Large intestine (tissue), 3 donors: ENCODE measurements at regions not wholly inside any gene's neighbourhood (a gene's known extent, or its start where the extent isn't known, plus 50 kb on each side); places are given as distances from the start of the nearest gene placed in this dataset.

Experiments
- DNase-seq, 2 donors: peaks; one replicate each; pipeline versions ENCODE4 v3.0.0 to v3.0.0-alpha.2; 2013
- H3K27ac ChIP-seq: one replicate; pipeline ENCODE4 v1.5.1; 2013; ENCODE audit warnings: low read length
- H3K27me3 ChIP-seq: 2 replicates; pipeline ENCODE4 v1.6.1; 2013; ENCODE audit warnings: low read length; ENCODE audit not compliant: control insufficient read depth, insufficient read depth
- H3K36me3 ChIP-seq: 2 replicates; pipeline ENCODE4 v1.6.1; 2013; ENCODE audit warnings: low read length; ENCODE audit not compliant: control insufficient read depth, insufficient read depth
- H3K4me1 ChIP-seq: one replicate; pipeline ENCODE4 v1.6.1; 2013; ENCODE audit warnings: low read length; ENCODE audit not compliant: control insufficient read depth, insufficient read depth
- H3K4me3 ChIP-seq: one replicate; pipeline ENCODE4 v1.5.1; 2013; ENCODE audit warnings: low read length
- H3K9me3 ChIP-seq: one replicate; pipeline ENCODE4 v1.6.1; 2013; ENCODE audit warnings: mild to moderate bottlenecking, low read depth, low read length, moderate library complexity; ENCODE audit not compliant: control insufficient read depth
- WGBS: methylation state at CpG from one replicate; pipeline ENCODE4 v1.1.5; 2013; ENCODE audit warnings: low lambda C conversion rate; ENCODE audit not compliant: insufficient coverage; 5-methylcytosine and 5-hydroxymethylcytosine counted together

GRCh38 chr14:65249471-65250161, 147.3 kb upstream of the MAX start:
- Histone ChIP-seq H3K27me3 (no peaks in the 10 kb centered on the region), H3K27ac (no peak overlapping the region)
- no CpG with 5 or more reads among the region's 5 CpGs for WGBS

GRCh38 chr14:65250162-65250495, 147.8 kb upstream of the MAX start:
- Histone ChIP-seq H3K36me3 (no peaks in the 10 kb centered on the region), H3K27me3 (no peaks in the 10 kb centered on the region), H3K4me3 (no peak overlapping the region), H3K9me3 (no peaks in the 10 kb centered on the region), H3K27ac (no peak overlapping the region), H3K4me1 (peaks cover 19% of the 10 kb centered on the region)
- no CpG with 5 or more reads among the region's 2 CpGs for WGBS
- no peak for DNase-seq

More at GRCh38 chr14:65249471-65250161, 147.3 kb upstream of the MAX start:
- DNase-seq, result no peak
- H3K4me1 ChIP-seq, result peaks cover 15% of the 10 kb centered on the region
- H3K36me3 ChIP-seq, result no peaks in the 10 kb centered on the region
- no peaks in the 10 kb centered on the region for H3K9me3 ChIP-seq
- H3K4me3 ChIP-seq, result no peak overlapping the region

- no peaks in the 10 kb centered on the region for H3K9me3 ChIP-seq
- H3K27ac ChIP-seq, result no peak overlapping the region
- H3K27me3 ChIP-seq, result no peaks in the 10 kb centered on the region
- H3K4me3 ChIP-seq, result no peak overlapping the region
- DNase-seq, result peak in 1 of 2 donors; percentile 7
- H3K4me1 ChIP-seq, result peaks cover 17% of the 10 kb centered on the region
- WGBS, result no CpG with 5 or more reads among the region's 1 CpG
- H3K36me3 ChIP-seq, result no peaks in the 10 kb centered on the region
Observed at GRCh38 chr14:65251213-65251612, 148.9 kb upstream of the MAX start.

DNA sequence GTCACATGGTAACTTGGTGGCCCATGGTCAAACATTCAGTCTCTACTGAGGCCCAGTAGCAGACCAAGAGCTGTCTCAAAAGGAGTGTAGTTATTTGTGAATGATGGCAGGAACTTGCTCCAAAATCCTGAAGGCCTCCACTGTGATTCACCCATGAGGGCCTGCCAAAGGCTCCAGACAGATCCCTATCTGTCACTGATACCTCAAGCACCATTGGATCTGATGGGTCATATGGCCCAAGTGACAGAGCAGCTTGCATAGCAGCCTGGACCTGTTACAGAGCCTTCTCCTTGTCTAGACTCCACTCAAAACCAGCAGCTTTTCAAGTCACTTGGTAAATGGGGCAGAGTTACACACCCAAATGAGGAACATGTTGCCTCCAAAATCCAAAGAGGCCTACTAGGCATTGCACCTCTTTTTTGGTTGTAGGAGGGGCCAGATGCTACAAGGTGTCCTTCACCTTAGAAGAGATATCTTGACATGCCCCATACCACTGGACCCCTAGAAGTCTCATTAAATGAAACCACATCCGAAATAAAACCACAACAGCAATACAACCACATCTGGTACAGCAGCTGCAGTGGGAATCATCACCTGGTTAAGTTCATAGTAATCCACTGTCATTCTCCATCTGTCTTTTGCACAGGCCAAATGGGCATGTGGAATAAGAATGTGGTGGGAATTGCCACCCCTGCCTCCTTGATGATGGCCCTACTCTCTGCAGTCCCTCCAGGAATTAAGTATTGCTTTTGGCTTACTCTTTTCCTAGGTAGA, 150.4 kb upstream of the MAX start:
- H3K4me1 ChIP-seq, result peaks cover 30% of the 10 kb centered on the region
- H3K4me3 ChIP-seq, result no peak overlapping the region
- H3K9me3 ChIP-seq, result no peaks in the 10 kb centered on the region
- H3K27me3 ChIP-seq, result no peaks in the 10 kb centered on the region
- WGBS, result no CpG with 5 or more reads among the region's 1 CpG
- H3K27ac ChIP-seq, result no peak overlapping the region
- DNase-seq, result no peak
- H3K36me3 ChIP-seq, result no peaks in the 10 kb centered on the region

- peaks cover 13% of the 10 kb centered on the region for H3K9me3 ChIP-seq
- H3K27me3 ChIP-seq, result no peaks in the 10 kb centered on the region
- peak in 1 of 2 donors; percentile 67 for DNase-seq
- H3K27ac ChIP-seq, result peak overlapping the region; percentile 91
- no peaks in the 10 kb centered on the region for H3K36me3 ChIP-seq
- peaks cover 33% of the 10 kb centered on the region for H3K4me1 ChIP-seq
- WGBS, result no CpG with 5 or more reads among the region's 5 CpGs
- H3K4me3 ChIP-seq, result no peak overlapping the region
Observed at GRCh38 chr14:65255029-65255545, 152.8 kb upstream of the MAX start.

DNA sequence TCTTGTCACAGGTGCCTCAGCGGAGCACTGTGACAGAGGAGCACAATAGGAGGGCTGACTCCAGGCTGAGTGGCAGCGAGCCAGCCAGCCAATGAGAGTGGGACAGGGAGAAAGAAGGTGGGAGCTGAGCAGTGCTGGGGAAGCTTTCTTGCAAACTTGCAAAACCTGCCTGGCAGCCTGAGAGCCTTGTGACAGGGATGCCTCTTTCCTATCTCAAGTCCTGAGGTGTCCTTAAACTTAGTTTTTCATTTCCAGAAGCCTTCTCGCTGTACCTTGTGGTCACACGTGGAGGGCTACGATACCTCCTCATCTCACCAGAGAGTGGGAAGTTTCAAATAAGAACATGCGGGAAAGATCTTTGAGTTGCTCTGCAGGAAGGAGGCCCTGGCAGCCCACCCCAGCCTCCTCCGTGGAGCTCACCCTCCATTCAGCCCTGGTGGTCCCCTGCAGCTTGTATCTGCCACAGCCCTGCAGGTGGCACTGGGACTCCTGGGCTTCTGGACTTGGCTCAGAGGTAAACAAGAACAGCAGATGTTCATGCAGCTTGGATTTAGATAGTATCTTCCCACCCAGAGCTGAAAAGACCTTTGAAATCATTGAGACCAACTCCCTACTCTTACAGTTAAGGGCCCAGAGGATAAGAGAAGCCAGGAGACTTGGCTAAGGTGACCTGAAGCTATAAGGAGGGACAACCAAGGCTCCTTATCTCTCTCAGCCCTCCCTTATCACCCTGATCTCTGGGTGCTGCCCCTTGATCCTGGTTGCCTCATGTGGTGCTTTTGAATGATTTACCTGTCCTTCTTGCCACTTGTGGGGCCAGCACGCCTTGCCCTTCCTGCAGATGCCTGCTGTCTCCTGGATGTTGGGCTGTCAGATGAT, 153.5 kb upstream of the MAX start:
- Histone ChIP-seq H3K36me3 (no peaks in the 10 kb centered on the region), H3K27ac (peak overlapping the region; percentile 91), H3K4me3 (no peak overlapping the region), H3K27me3 (no peaks in the 10 kb centered on the region), H3K4me1 (peaks cover 33% of the 10 kb centered on the region), H3K9me3 (peaks cover 13% of the 10 kb centered on the region)
- no CpG with 5 or more reads among the region's 8 CpGs for WGBS
- peak; percentile 96 to 98 for DNase-seq

GRCh38 chr14:65256714-65257113, 154.4 kb upstream of the MAX start:
- peak overlapping the region; percentile 91 for H3K27ac ChIP-seq
- no peaks in the 10 kb centered on the region for H3K27me3 ChIP-seq
- H3K4me1 ChIP-seq, result peaks cover 33% of the 10 kb centered on the region
- DNase-seq, result no peak
- H3K4me3 ChIP-seq, result no peak overlapping the region
- H3K9me3 ChIP-seq, result peaks cover 20% of the 10 kb centered on the region
- no CpG with 5 or more reads among the region's 4 CpGs for WGBS
- no peaks in the 10 kb centered on the region for H3K36me3 ChIP-seq

DNA sequence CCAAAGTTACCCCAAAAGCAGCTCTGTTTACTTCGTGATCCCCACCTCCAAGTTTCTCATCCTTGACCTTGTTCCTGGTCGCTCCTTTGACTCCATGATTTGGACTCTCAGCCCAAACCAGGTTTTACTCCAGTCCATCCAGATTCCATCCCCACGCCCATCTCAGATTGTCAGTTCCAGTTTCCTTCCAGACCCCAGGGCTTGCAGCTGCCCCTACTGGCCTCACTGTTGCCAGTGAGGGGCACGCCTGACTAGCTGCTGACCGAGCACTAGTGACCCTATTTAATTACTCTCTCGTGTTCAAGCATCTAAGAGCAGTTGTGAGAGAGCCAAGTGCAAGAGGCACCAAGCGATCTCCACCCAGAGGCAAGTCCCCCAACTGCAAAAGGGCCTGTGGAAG, 155.1 kb upstream of the FUT8 start:
- peak in 1 of 2 donors; percentile 66 for DNase-seq
- no peaks in the 10 kb centered on the region for H3K27me3 ChIP-seq
- H3K36me3 ChIP-seq, result no peaks in the 10 kb centered on the region
- H3K9me3 ChIP-seq, result peaks cover 23% of the 10 kb centered on the region
- H3K27ac ChIP-seq, result peak overlapping the region; percentile 91
- no peak overlapping the region for H3K4me3 ChIP-seq
- WGBS, result 60% methylated on average over 1 of the region's 7 CpGs
- peaks cover 33% of the 10 kb centered on the region for H3K4me1 ChIP-seq

- no peaks in the 10 kb centered on the region for H3K27me3 ChIP-seq
- H3K27ac ChIP-seq, result peak overlapping the region; percentile 91
- H3K4me1 ChIP-seq, result peaks cover 33% of the 10 kb centered on the region
- H3K36me3 ChIP-seq, result no peaks in the 10 kb centered on the region
- H3K4me3 ChIP-seq, result no peak overlapping the region
- DNase-seq, result peak in 1 of 2 donors; percentile 75
- no CpG with 5 or more reads among the region's 1 CpG for WGBS
- peaks cover 23% of the 10 kb centered on the region for H3K9me3 ChIP-seq
Observed at GRCh38 chr14:65258391-65258790, 154.1 kb upstream of the FUT8 start.

GRCh38 chr14:65259000-65259399, 153.5 kb upstream of the FUT8 start:
- H3K36me3 ChIP-seq, result no peaks in the 10 kb centered on the region
- H3K9me3 ChIP-seq, result peaks cover 23% of the 10 kb centered on the region
- H3K4me1 ChIP-seq, result peaks cover 37% of the 10 kb centered on the region
- H3K27ac ChIP-seq, result no peak overlapping the region
- no peaks in the 10 kb centered on the region for H3K27me3 ChIP-seq
- H3K4me3 ChIP-seq, result no peak overlapping the region
- peak in 1 of 2 donors; percentile 20 for DNase-seq
- no CpG with 5 or more reads among the region's 2 CpGs for WGBS
